Stimulated activated CD4-positive, alpha-beta T cell treated with anti-CD3 and anti-CD28 coated beads, Interleukin-1b, Interleukin-23, amount 100 ng/mL, for 48 hours (primary cell): ENCODE measurements at regions not wholly inside any gene's neighbourhood (a gene's known extent, or its start where the extent isn't known, plus 50 kb on each side); places are given as distances from the start of the nearest gene placed in this dataset.
"Not testable (repeated sequence)": the region's sequence is repeated elsewhere in the genome, so short reads cannot be mapped to it uniquely, and the experiment has no call there.

ENCODE experiments used
- DNase-seq: peaks from one replicate; pipeline ENCODE4 v3.0.0-alpha.2; 2020

- DNase-seq = no peak
Observed at GRCh38 chr4:120290553-120290952, 223.9 kb upstream of the MAD2L1 start.

GRCh38 chr4:120286813-120287212 is 220.2 kb upstream of the MAD2L1 start:
- no peak for DNase-seq

- no peak for DNase-seq
Observed at GRCh38 chr4:120281581-120281980, 214.9 kb upstream of the MAD2L1 start.

DNA sequence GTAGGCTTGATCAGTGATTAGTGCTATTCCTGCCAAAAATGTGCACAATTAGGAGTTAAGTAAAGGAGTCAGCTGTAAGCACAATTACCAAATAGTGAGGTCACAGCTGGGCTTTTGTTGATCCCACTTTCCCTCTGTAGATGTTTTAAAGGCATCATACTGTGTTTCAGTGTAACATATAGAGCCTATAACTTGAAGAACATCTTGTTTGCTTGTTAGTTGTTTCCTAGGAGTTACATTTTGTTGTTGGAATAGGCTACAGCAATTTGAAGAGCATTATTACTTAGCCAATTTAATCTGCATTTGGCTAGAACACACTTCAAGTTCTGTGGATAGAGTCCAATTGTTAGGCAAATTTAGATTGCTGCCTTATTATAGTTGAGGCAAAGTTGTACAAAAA is 210.7 kb upstream of the MAD2L1 start:
- DNase-seq = no peak

DNA sequence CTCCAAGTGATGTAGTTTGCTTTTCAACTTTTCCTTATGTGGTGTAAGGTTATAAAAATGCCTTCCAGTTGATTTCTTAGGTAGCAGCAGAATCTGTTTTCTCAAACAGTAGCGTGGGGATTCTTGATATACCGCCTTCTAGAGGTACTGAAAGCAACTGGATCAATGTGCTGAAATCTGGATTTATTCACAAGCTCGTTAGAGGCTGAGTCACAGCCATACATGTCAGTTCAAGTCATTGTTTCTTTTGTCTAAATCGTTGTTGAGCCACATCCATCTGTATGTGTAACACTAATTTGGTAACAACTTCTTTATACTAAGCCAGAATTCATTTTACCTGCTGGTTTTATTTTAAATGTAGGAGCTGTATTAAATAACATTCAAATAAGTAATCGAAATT is 200.0 kb upstream of the MAD2L1 start:
- no peak for DNase-seq

DNA sequence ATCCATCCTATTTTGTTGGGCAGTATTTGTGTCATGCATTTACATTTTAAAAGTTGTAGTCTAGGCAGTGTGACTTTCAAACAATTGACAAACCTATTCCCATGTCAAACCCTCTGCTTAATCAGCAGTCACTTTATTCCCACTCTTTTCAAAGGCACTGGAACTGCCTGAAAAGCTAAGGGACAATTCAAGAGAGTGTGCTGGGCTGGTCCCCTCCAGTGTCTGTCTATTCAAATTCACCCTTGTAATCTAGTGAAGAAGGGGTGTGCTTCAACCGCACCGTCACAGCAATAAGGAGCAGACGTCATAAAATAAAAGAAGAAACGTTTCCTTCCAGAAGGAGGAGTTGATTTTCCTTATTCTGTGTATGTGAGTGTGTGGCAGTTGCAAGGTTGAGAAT is 197.0 kb upstream of the MAD2L1 start:
- DNase-seq = no peak

GRCh38 chr4:120261117-120261516 is 194.5 kb upstream of the MAD2L1 start:
- no peak for DNase-seq

DNA sequence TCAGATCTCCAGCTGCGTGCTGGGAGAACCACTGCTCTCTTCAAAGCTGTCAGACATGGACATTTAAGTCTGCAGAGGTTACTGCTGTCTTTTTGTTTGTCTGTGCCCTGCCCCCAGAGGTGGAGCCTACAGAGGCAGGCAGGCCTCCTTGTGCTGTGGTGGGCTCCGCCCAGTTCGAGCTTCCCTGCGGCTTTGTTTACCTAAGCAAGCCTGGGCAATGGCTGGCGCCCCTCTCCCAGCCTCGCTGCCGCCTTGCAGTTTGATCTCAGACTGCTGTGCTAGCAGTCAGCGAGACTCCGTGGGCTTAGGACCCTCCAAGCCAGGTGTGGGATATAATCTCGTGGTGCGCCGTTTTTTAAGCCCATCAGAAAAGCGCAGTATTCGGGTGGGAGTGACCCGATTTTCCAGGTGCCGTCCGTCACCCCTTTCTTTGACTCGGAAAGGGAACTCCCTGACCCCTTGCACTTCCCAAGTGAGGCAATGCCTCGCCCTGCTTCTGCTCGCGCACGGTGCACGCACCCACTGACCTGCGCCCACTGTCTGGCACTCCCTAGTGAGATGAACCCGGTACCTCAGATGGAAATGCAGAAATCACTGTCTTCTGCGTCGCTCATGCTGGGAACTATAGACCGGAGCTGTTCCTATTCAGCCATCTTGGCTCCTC is 189.6 kb upstream of the MAD2L1 start:
- DNase-seq = not testable (repeated sequence)

DNA sequence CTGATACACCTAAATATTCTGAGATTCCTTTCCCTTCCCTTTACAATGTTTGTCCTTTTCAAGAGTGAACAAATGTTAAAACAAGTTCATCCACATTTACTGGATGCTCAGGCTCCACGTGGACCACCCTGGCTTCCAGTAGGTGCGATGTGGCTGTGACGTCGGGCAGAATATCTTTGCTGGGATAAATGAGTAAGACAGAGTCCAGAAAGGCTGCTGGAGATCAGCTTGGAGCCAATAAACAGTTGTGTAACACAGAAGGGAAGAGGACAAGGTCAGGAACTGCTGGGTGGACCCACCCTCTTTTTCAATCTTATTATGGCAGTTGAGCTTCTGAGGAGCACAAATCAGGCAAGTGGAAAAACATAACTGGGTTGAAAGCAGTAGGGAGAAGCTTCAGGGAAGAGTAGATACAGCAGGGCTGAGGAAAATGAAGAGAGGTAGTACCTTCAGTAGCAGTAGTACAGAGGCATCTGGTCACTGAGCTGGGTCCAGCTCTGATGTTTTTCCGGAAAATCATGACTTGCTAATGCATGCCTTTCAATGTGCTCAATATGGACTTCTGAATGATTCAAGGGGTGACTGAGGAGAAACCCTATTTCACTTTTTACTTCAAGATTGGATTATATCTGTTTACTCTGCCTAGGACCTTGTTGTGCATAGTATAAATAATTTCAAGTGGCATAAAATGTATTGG is 171.8 kb upstream of the MAD2L1 start:
- DNase-seq = no peak

- DNase-seq = no peak
Observed at GRCh38 chr4:120236873-120237272, 170.2 kb upstream of the MAD2L1 start.

- no peak for DNase-seq
Observed at GRCh38 chr4:120232050-120232449, 165.4 kb upstream of the MAD2L1 start.

DNA sequence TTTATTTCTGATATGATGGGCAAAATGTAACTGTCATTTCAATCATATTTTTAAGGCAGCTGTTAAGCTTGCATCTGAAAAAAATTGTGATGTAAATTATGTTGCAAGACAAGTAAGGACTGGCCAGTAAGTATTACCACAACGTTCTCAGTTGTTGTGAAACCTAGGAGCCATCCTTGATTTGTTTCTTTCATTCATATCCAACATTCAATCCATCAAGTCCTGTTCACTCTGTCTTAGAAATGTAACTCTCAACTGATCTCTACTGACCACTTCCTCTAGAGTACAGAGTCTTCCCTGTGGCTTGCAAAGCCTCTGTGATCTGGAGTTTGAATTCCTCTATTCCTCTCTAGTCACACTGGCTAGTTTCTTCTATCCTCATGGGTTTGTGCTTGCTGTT is 161.4 kb upstream of the MAD2L1 start:
- no peak for DNase-seq

- DNase-seq = no peak
Observed at GRCh38 chr4:120227554-120227953, 160.9 kb upstream of the MAD2L1 start.

- no peak for DNase-seq
Observed at GRCh38 chr4:120225527-120225926, 158.9 kb upstream of the MAD2L1 start.

DNA sequence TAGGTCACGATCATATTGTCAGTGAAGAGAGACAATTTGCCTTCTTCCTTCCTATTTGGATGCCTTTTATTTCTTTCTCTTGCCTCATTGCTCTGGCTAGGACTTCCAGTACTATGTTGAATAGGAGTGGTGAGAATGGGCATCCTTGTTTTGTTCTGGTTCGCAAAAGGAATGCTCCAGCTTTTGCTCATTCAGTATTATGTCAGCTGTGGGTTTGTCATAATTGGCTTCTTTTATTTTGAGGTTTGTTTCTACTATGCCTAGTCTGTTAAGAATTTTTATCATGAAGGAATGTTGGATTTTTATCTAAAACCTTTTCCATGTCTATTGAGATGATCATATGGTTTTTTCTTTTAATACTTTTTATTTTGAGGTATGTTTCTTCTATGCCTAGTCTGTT is 152.3 kb upstream of the MAD2L1 start:
- no peak for DNase-seq

DNA sequence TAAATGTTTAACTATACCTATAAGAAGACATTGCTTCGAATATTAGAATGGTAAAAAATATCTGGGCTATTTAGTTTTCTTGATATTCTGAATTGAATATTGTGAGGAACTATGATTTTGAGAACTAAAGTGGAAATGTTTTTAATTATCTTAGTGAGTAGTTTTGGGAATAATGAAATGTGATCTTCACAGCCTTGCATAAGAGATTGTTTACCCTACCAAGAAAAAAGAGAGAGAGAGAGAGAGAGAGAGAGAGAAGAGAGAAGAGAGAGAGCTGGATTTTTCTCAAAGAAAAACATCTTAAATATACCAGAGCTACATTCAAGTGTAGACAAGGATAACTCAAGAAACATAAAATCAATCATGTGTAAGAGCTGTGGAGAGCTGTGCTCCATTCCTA is 148.7 kb upstream of the MAD2L1 start:
- no peak for DNase-seq

DNA sequence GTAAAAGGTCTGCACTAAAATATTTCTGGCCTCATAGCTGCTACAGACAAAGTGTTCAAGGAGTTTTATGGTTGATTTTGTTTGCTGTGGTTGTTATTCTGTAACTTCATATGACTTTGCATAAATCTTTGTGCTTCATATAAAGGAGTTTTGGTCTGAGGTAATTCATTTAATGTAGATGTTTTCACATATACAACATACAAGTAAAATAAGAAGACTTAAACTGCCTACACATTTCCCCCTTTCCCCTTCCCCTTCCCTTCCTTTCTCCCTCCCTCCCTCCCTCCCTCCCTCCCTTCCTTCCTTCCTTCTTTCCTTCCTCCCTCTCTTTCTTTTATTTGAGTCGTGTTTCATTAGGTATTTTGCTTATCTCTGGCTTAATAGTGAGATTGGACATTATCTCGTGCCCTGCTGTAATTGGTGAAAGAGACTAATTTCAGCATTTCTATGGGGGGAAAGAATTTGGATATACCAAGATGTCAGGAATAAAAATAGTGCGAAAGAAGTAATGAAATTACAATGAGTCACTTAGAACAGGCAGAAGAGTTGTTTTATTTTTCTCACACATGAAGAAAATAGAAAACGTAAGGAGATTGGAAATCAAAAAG is 144.9 kb upstream of the MAD2L1 start:
- no peak for DNase-seq

- DNase-seq = no peak
Observed at GRCh38 chr4:120209706-120210105, 143.1 kb upstream of the MAD2L1 start.

DNA sequence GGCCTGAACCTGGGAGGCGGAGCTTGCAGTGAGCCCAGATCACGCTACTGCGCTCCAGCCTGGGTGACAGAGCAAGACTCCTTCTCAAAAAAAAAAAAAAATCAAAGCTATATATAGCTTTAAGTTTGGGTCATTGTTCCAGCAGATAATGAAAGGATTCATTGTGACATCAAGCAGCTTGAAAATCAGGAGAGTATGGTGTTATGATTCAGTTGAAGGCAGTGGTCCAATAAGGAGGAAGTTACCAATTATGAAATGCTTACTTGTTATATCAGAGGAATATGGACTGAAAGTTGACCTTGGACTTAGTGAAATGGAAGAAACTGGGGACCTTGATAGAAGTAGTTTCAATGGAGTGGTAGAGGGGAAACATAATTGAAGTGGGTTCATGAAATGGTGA is 140.4 kb upstream of the MAD2L1 start:
- DNase-seq = no peak

DNA sequence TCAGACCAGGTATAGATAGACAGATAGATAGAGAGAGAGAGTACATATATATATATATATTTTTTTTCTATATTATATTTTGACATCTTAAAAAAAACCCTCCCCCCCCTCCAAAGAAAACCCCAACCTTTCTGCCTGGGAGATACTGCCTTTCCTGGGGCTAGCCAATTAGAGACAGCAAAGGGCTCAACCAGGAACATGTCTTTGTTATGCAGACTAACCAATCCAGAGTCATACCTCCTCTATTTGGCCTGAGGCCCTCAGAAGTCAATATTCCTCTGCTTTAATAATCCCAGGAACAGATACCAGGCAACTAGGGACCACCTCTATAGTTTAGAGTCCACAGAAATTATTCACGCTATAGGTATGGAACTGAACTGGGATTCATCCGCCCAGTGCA is 135.6 kb upstream of the MAD2L1 start:
- no peak for DNase-seq

DNA sequence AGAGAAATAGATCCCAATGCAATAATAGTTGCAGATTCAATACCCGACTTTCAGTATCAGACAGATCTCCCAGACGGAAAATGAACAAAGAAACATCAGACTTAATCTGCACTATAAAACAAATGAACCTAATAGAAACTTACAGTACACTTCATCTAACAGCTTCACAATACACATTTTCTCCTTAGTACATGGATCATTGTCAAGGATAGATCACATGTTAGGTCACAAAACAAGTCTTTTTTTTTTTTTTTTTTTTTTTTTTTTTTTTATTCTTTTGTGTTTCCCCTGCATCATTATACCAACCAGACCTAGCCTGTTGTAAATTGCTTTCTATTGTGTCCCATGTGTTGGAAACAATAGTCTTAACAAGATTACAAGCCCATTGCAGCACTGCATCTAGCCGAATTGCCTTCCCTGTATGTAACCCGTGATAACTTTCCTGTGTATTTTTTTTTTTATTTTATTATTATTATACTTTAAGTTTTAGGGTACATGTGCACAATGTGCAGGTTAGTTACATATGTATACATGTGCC is 134.0 kb upstream of the MAD2L1 start:
- DNase-seq = not testable (repeated sequence)

DNA sequence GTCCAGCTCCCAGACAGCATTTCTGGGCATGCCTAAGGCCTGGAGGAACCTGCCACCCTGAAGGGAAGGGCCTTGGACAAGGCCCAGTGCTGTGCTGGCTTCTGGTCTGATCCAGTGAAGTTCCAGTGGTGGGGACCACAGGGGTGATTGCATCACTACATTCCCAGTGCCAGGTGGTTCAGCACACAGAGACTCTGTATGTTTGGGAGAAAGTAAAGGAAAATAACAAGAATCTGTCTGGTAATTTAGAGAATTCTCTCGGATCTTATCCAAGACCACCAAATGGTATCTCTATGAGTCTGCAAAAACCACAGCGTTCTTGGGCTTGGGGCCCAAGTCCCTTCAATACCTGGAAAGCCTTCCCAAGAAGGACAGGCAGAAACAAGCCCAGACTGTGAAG is 131.8 kb upstream of the MAD2L1 start:
- no peak for DNase-seq

DNA sequence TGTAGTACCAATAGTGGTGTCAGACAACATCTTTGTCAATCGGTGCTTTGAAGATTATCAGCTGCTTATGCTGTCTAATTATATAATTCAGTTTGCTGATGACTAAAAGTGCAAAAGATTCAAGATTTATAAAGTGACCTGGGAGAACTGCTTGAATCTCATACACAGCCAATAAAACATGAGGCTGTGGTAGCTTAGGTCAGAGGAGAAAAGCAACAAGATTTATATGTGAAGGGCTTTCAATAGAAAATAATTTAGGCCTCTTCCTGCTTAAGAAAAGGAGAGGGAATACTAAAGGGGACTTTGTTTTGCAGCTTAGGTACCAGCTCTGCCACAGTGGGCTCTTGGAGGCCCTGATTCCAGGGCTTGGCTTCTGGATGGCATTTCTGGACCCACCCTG is 111.0 kb upstream of the MAD2L1 start:
- DNase-seq = no peak

DNA sequence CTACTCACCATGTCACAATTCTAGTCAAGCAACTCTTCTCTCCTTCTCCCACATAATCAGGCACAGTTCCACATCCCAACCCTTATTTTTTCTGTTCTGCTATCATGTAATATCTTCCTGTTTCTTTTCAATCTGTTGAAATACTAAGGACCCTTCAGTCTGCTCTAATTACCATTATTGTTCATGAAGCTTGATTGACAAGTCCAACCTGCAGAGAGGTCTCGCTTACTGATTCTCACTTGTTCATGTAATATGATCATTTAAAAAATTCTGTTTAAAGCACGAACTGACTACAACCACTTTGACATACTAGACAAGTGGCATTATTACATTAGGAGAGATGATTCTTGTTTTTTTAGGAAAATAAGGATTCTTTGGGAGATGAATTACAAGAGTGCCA is 108.6 kb upstream of the MAD2L1 start:
- DNase-seq = no peak
